Subcutaneous abdominal adipose tissue (tissue), 5 donors: ENCODE measurements at regions not wholly inside any gene's neighbourhood (a gene's known extent, or its start where the extent isn't known, plus 50 kb on each side); places are given as distances from the start of the nearest gene placed in this dataset.
"Not testable (repeated sequence)": the region's sequence is repeated elsewhere in the genome, so short reads cannot be mapped to it uniquely, and the experiment has no call there.

Experiments
- H3K27ac ChIP-seq: one replicate; pipeline ENCODE4 v1.7.0; 2013; ENCODE audit warnings: low read depth, mild to moderate bottlenecking, inconsistent platforms, low read length, moderate library complexity
- H3K27me3 ChIP-seq, 5 donors: one replicate each; pipeline ENCODE4 v1.7.0; 2013; ENCODE audit warnings: low read length in 5 of 5, inconsistent platforms in 1 of 5; ENCODE audit not compliant: control insufficient read depth in 5 of 5, insufficient read depth in 4 of 5
- H3K36me3 ChIP-seq, 5 donors: one replicate each; pipeline ENCODE4 v1.7.0; 2013; ENCODE audit warnings: low read length in 5 of 5; ENCODE audit not compliant: control insufficient read depth in 5 of 5, insufficient read depth in 5 of 5
- H3K4me1 ChIP-seq, 5 donors: one replicate each; pipeline ENCODE4 v1.7.0; 2013; ENCODE audit warnings: low read length in 5 of 5, mild to moderate bottlenecking in 3 of 5, moderate library complexity in 1 of 5; ENCODE audit not compliant: control insufficient read depth in 5 of 5, insufficient read depth in 5 of 5
- H3K4me3 ChIP-seq, 5 donors: one replicate each; pipeline ENCODE4 v1.7.0; 2013; ENCODE audit warnings: low read length in 5 of 5, low read depth in 1 of 5
- H3K9ac ChIP-seq, 5 donors: one replicate each; pipeline ENCODE4 v1.7.0; 2013; ENCODE audit warnings: low read length in 5 of 5, mild to moderate bottlenecking in 4 of 5, moderate library complexity in 3 of 5
- H3K9me3 ChIP-seq, 5 donors: one replicate each; pipeline ENCODE4 v1.7.0; 2013; ENCODE audit warnings: low read length in 5 of 5; ENCODE audit not compliant: control insufficient read depth in 5 of 5
- donor health status: healthy.
- donor health status: healthy.
- donor health status: healthy.
- donor health status: healthy.
- donor health status: healthy.

- Histone ChIP-seq H3K9me3 (peaks cover 0 to 5% (median 0%) of the 10 kb centered on the region in 5 donors), H3K4me3 (no peak overlapping the region), H3K27ac (no peak overlapping the region), H3K36me3 (no peaks in the 10 kb centered on the region), H3K4me1 (no peaks in the 10 kb centered on the region), H3K27me3 (no peaks in the 10 kb centered on the region), H3K9ac (no peak overlapping the region)
Measured at GRCh38 chr12:128091101-128091720, 175.8 kb upstream of the TMEM132C start.

- Histone ChIP-seq H3K4me1 (no peaks in the 10 kb centered on the region), H3K36me3 (no peaks in the 10 kb centered on the region), H3K27ac (no peak overlapping the region), H3K9me3 (peaks cover 0 to 5% (median 0%) of the 10 kb centered on the region in 5 donors), H3K27me3 (no peaks in the 10 kb centered on the region), H3K4me3 (no peak overlapping the region), H3K9ac (no peak overlapping the region)
Measured at GRCh38 chr12:128091951-128092382, 175.0 kb upstream of the TMEM132C start.

- peaks cover 0 to 6% (median 0%) of the 10 kb centered on the region in 5 donors for H3K4me1 ChIP-seq
- no peaks in the 10 kb centered on the region for H3K36me3 ChIP-seq
- H3K9me3 ChIP-seq = peaks cover 0 to 10% (median 7%) of the 10 kb centered on the region in 5 donors
- H3K27me3 ChIP-seq = no peaks in the 10 kb centered on the region
- H3K27ac ChIP-seq = no peak overlapping the region
- no peak overlapping the region for H3K9ac ChIP-seq
- no peak overlapping the region for H3K4me3 ChIP-seq
Measured at GRCh38 chr12:128098730-128099129, 168.2 kb upstream of the TMEM132C start.

- H3K9me3 ChIP-seq = peaks cover 0 to 10% (median 7%) of the 10 kb centered on the region in 5 donors
- no peak overlapping the region for H3K4me3 ChIP-seq
- no peak overlapping the region for H3K27ac ChIP-seq
- H3K4me1 ChIP-seq = peaks cover 0 to 6% (median 0%) of the 10 kb centered on the region in 5 donors
- H3K27me3 ChIP-seq = no peaks in the 10 kb centered on the region
- H3K36me3 ChIP-seq = no peaks in the 10 kb centered on the region
- H3K9ac ChIP-seq = no peak overlapping the region
Measured at GRCh38 chr12:128103152-128103551, 163.8 kb upstream of the TMEM132C start.

GRCh38 chr12:128109236-128109635 is 157.7 kb upstream of the TMEM132C start:
- H3K4me1 ChIP-seq = no peaks in the 10 kb centered on the region
- no peaks in the 10 kb centered on the region for H3K36me3 ChIP-seq
- no peak overlapping the region for H3K9ac ChIP-seq
- no peak overlapping the region for H3K4me3 ChIP-seq
- no peak overlapping the region for H3K27ac ChIP-seq
- H3K27me3 ChIP-seq = peaks cover 0 to 11% (median 2%) of the 10 kb centered on the region in 5 donors
- no peaks in the 10 kb centered on the region for H3K9me3 ChIP-seq

GRCh38 chr12:128109636-128110035 is 157.3 kb upstream of the TMEM132C start:
- Histone ChIP-seq H3K27ac (no peak overlapping the region), H3K27me3 (peaks cover 0 to 12% (median 2%) of the 10 kb centered on the region in 5 donors), H3K4me3 (no peak overlapping the region), H3K9ac (no peak overlapping the region), H3K9me3 (no peaks in the 10 kb centered on the region), H3K36me3 (no peaks in the 10 kb centered on the region), H3K4me1 (no peaks in the 10 kb centered on the region)

- no peak overlapping the region for H3K9ac ChIP-seq
- H3K4me1 ChIP-seq = no peaks in the 10 kb centered on the region
- H3K9me3 ChIP-seq = no peaks in the 10 kb centered on the region
- H3K4me3 ChIP-seq = no peak overlapping the region
- H3K27me3 ChIP-seq = peaks cover 0 to 12% (median 2%) of the 10 kb centered on the region in 5 donors
- H3K36me3 ChIP-seq = no peaks in the 10 kb centered on the region
- no peak overlapping the region for H3K27ac ChIP-seq
Measured at GRCh38 chr12:128111333-128111732, 155.6 kb upstream of the TMEM132C start.

- Histone ChIP-seq H3K4me3 (no peak overlapping the region), H3K27me3 (peaks cover 0 to 12% (median 2%) of the 10 kb centered on the region in 5 donors), H3K36me3 (no peaks in the 10 kb centered on the region), H3K9ac (no peak overlapping the region), H3K9me3 (no peaks in the 10 kb centered on the region), H3K27ac (no peak overlapping the region), H3K4me1 (no peaks in the 10 kb centered on the region)
Measured at GRCh38 chr12:128111951-128112350, 155.0 kb upstream of the TMEM132C start.

- peaks cover 0 to 12% (median 2%) of the 10 kb centered on the region in 5 donors for H3K27me3 ChIP-seq
- H3K9ac ChIP-seq, H3K9me3 ChIP-seq, H3K36me3 ChIP-seq, H3K4me1 ChIP-seq, H3K4me3 ChIP-seq, H3K27ac ChIP-seq: not testable (repeated sequence)
Measured at GRCh38 chr12:128113250-128113649, 153.7 kb upstream of the TMEM132C start.

- Histone ChIP-seq H3K4me1 (no peaks in the 10 kb centered on the region), H3K36me3 (no peaks in the 10 kb centered on the region)
Measured at GRCh38 chr12:128114485-128114884, 152.5 kb upstream of the TMEM132C start.

More at GRCh38 chr12:128114485-128114884, 152.5 kb upstream of the TMEM132C start:
- Histone ChIP-seq H3K27me3 (peaks cover 0 to 12% (median 2%) of the 10 kb centered on the region in 5 donors), H3K4me3 (no peak overlapping the region), H3K9ac (no peak overlapping the region), H3K9me3 (peaks cover 0 to 4% (median 0%) of the 10 kb centered on the region in 5 donors), H3K27ac (no peak overlapping the region)
